H1 (cell line): ENCODE measurements at regions not wholly inside any gene's neighbourhood (a gene's known extent, or its start where the extent isn't known, plus 50 kb on each side); places are given as distances from the start of the nearest gene placed in this dataset.

Experiments
- CBX5 ChIP-seq: fragments of 300-800, 300-1000 bp; sonication (generic); IDR thresholded peaks from 2 replicates; pipeline ENCODE4 v1.7.1; 2016; ENCODE audit warnings: antibody characterized with exemption, low read length, low read depth
- CHD7 ChIP-seq: fragments of 300-600 bp; sonication (generic); IDR thresholded peaks from 2 replicates; pipeline ENCODE4 v1.7.1; 2012; ENCODE audit warnings: low read length, moderate library complexity, mild to moderate bottlenecking, inconsistent platforms; ENCODE audit not compliant: insufficient replicate concordance
- E2F6 ChIP-seq: IDR thresholded peaks from 2 replicates; pipeline ENCODE4 v1.6.1; 2012; ENCODE audit warnings: inconsistent platforms
- JUN ChIP-seq: IDR thresholded peaks from 2 replicates; pipeline ENCODE4 v1.6.1; 2011; ENCODE audit warnings: low read depth, mild to moderate bottlenecking, improper control_type of control experiment, low read length
- POLR2AphosphoS5 ChIP-seq: IDR thresholded peaks from 2 replicates; pipeline ENCODE4 v1.6.1; 2011; ENCODE audit warnings: low read depth, low read length
- TCF12 ChIP-seq: IDR thresholded peaks from 2 replicates; pipeline ENCODE4 v1.6.1; 2011; ENCODE audit warnings: low read depth, mild to moderate bottlenecking, low read length
- TF ChIP-seq, protein P1 (sequence below): IDR thresholded peaks from 2 replicates; pipeline ENCODE4 v1.6.1; 2011; ENCODE audit warnings: low read length, improper control_type of control experiment
- TF ChIP-seq, protein P2 (sequence below), 3 experiments: IDR thresholded peaks; 1 replicate in 2 of 3; 2 replicates in 1 of 3; pipeline versions ENCODE4 v1.5.1 to v1.6.1; 2011; ENCODE audit warnings: low read length in 3 of 3, mild to moderate bottlenecking in 3 of 3, inconsistent platforms in 2 of 3, low read depth in 1 of 3, moderate library complexity in 1 of 3; ENCODE audit not compliant: insufficient read depth in 1 of 3; ENCODE audit errors: control extremely low read depth in 1 of 3

DNA sequence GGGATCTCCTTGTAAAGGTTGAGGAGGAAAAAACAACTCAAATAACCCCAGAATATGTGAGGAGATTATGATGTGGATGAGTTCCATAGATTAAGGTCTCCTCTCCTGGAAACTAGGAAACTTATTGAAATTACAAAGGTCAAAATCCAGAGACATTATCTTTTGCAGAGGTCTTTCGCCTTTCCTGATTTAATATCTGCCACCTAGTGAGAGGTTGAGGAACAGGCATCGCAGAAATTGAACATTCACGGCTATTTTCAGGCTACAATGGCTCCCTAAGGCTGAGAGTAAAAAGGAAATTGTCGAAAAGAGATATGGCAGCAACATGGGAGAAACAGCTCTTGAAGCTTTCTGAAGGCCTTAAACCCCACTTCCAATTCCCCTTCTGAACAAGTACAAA, 127.5 kb upstream of the PLCXD3 start (continued):
- TF ChIP-seq E2F6 (no peak), CHD7 (no peak), TCF12 (no peak), POLR2AphosphoS5 (no peak), JUN (no peak), CBX5 (no peak)
- TF ChIP-seq, protein P1, sequence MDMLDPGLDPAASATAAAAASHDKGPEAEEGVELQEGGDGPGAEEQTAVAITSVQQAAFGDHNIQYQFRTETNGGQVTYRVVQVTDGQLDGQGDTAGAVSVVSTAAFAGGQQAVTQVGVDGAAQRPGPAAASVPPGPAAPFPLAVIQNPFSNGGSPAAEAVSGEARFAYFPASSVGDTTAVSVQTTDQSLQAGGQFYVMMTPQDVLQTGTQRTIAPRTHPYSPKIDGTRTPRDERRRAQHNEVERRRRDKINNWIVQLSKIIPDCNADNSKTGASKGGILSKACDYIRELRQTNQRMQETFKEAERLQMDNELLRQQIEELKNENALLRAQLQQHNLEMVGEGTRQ: no peak
- TF ChIP-seq, protein P2, sequence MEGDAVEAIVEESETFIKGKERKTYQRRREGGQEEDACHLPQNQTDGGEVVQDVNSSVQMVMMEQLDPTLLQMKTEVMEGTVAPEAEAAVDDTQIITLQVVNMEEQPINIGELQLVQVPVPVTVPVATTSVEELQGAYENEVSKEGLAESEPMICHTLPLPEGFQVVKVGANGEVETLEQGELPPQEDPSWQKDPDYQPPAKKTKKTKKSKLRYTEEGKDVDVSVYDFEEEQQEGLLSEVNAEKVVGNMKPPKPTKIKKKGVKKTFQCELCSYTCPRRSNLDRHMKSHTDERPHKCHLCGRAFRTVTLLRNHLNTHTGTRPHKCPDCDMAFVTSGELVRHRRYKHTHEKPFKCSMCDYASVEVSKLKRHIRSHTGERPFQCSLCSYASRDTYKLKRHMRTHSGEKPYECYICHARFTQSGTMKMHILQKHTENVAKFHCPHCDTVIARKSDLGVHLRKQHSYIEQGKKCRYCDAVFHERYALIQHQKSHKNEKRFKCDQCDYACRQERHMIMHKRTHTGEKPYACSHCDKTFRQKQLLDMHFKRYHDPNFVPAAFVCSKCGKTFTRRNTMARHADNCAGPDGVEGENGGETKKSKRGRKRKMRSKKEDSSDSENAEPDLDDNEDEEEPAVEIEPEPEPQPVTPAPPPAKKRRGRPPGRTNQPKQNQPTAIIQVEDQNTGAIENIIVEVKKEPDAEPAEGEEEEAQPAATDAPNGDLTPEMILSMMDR (IDR thresholded peaks at IDR 0.05; ENCODE audit: control extremely low read depth in 1 of 3, insufficient read depth in 1 of 3, low read depth in 1 of 3, low read length in 3 of 3): peak in 2 of 3 experiments; percentile 40 to 43; a peak in 2 of 4 replicates
